ENCODE measurements at regions not wholly inside any gene's neighbourhood (a gene's known extent, or its start where the extent isn't known, plus 50 kb on each side); places are given as distances from the start of the nearest gene placed in this dataset.

DNA sequence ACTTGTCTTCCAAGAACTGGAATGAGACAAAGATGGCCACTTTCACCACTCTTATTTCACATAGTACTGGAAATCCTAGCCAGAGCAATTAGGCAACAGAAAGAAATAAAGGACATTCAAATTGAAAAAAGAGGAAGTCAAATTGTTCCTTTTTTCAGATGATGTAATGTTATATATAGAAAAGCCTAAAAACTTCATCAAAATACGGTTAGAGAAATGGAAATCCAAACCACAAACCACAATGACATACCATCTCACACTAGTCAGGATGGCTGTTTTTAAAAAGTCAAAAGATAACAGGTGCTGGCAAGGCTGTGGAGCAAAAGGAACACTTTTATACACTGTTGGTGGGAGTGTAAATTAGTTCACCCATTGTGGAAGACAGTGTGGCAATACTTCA is 113.3 kb upstream of the SPRY2 start:
- no peak for DNase-seq

- no peak for DNase-seq
Measured at GRCh38 chr13:80452279-80452678, 111.4 kb upstream of the SPRY2 start.

GRCh38 chr13:80451641-80452040 is 110.7 kb upstream of the SPRY2 start:
- no peak for DNase-seq

- no peak for DNase-seq
Measured at GRCh38 chr13:80450386-80450785, 109.5 kb upstream of the SPRY2 start.

DNA sequence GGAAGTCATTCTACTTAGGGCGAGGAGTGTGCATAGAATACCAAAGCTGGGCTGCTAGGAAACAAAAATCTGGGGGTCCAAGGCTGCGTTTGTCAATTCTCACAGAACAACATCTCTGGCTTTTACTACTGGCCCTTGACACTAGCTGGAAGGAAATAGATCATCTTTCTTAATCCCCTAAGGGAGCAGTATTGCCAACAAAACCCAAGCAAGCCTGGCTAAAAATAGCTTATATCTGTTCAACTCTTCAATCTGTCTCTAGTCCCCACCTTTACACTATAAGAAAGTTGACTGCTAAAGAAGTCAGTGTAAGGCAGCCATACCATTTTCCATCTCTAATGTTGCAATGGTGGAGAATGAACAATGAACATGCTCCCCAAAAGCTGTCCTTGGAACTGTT is 107.8 kb upstream of the SPRY2 start:
- no peak for DNase-seq

- DNase-seq = no peak
Measured at GRCh38 chr13:80447747-80448146, 106.8 kb upstream of the SPRY2 start.

DNA sequence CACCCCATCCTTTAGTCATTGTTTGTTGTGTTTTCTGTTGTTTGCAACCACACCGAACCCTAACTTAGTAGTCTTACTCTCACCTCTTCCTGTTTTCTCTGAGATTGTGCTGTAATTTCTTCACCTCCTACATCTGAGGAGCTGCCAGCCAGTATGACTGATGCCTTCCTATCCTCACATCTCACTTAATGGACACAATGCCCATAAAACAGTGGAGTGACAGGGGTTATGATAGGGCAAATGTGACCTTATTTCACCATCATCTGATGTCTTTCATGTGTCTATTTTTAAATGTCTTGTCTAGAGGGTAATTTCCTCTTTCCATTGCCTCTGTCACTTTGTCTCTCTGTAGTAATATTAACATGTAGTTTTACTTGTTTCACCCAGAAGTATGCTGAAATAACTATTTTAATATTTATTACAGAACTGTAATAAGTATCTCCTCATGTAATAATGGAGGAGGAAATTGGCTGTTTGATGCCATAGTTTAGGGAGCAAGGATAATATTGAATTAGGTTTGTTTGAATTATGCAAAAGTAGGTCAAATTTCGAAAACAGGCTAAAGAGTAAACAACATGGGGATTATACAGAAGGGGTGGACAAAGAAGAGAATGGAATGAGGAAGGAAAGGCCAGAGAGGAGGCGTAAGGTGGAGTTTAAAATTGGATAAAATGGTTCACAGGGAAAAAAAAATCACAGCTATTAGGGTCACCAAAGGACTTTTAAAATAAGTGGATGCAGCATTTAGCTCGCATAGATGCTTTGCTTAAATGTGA is 103.5 kb upstream of the SPRY2 start:
- DNase-seq = no peak

DNA sequence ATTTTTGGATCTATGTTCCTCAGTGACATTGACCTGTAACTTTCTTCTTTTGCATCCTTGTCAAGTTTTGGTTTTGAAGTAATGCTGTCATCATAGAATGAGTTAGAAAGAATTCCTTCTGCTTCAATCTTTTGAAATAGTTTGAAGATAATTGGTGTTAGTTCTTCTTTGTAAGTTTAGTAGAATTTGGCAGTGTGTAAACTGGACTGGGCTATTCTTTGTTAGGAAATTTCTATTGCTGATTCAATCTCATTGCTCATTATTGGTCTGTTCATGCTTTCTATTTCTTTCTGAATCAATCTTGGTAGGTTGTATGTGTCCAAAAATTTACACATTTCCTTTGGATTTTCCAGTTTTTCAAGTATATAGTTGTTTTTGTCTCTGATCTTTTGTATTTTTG is 101.7 kb upstream of the SPRY2 start:
- DNase-seq = no peak

DNA sequence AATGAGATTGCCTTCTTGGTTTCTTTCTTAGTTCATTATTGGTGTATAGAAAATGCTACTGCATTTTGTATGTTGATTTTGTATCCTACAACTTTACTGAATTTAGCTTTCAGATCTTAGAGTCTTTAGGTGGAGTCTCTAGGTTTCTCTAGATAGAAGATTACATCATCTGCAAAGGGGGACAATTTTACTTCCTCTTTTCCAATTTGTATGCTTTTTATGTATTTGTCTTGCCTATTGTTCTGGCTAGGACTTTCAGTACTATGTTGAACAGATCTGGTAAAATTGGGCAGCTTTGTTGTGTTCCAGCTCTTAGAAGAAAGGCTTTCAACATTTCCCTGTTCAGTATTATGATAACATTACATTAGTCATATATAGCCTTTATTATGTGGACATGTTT is 101.0 kb upstream of the SPRY2 start:
- DNase-seq = no peak

DNA sequence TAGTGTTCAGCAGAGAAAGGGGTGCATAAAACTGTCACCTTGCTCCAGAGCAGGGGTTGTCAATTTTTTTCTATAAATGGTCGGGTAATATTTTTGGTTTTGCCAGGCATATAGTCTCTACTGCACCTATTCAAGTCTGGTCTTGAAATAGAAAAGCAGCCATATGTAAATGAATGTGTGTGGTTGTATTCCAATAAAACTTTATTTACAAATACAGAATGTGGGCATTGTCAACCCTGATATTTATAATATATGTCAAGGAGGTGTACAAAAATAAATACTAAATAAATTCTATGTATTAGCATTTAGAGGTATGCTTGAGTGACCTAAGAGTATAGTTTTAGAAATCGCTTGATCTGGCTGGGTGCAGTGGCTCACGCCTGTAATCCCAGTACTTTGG is 97.6 kb upstream of the SPRY2 start:
- no peak for DNase-seq

DNA sequence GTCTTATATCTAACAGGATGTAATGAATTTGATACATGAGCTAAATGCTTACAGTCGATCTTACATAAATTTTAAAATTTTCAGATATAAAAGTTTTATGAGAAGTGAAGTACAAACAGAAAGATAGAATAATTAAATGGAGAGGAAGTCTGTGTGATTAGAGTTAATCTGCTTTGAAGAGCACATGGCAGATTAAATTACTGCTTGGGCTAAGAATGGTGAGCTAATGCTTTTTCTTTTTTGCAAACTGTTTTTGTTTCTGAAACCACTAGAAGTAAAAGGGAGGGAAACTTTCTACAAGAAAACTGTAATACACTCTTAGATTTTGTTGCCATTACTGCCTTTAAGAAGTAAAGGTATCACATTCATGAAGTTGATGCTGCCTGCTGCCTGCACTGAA is 96.3 kb upstream of the SPRY2 start:
- DNase-seq = no peak

DNA sequence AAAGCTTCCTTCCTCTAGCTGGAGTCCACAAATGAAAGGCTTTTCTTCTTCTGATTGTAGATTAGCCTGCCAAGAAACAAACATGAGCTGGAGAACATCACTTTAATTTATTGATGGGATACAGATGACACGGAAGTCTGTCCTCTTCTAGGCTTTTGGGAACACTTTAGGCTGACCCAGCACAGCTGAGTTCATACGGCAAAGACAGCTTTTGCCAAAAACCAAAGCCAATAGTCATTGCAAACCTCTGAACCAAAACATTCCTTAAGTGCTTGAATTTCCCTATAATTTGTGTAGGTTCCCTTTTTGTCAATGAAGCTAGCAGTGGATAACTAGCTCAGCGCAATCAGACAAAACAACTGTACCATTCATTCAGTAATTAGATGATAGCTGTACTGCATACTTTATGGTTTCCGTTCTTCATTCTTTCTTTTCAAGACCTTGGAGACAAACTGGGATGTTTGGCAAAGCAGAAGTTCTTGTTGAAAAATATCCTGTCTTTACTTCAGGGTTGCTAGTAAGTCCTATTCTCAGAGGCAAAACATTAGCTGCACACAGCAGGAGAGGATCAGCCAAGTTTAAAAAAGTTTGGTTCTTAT is 95.7 kb upstream of the SPRY2 start:
- no peak for DNase-seq

- no peak for DNase-seq
Measured at GRCh38 chr13:80430561-80430960, 89.6 kb upstream of the SPRY2 start.

- no peak for DNase-seq
Measured at GRCh38 chr13:80428349-80429096, 87.6 kb upstream of the SPRY2 start.

DNA sequence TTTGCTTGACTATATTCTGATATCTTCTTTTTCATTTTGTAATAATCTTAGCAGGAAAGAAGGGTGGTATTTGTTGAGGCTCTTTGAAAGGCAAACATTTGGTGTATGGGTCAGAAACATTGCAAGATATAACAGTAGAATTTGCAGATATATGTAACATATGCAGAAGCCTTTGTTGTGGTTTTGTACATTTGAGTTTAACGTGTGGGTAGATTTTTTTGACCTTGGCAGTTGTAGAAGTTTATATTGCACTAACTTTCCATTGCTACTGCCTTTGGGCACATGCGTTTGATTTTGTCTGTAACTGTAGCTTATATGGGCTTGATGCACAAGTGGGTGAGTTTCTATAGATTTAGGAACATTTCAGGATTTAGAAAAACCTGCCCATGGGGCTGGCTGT is 78.5 kb upstream of the SPRY2 start:
- DNase-seq = no peak

- no peak for DNase-seq
Measured at GRCh38 chr13:80413611-80414010, 72.7 kb upstream of the SPRY2 start.

GRCh38 chr13:80408270-80408669 is 67.3 kb upstream of the SPRY2 start:
- no peak for DNase-seq

DNA sequence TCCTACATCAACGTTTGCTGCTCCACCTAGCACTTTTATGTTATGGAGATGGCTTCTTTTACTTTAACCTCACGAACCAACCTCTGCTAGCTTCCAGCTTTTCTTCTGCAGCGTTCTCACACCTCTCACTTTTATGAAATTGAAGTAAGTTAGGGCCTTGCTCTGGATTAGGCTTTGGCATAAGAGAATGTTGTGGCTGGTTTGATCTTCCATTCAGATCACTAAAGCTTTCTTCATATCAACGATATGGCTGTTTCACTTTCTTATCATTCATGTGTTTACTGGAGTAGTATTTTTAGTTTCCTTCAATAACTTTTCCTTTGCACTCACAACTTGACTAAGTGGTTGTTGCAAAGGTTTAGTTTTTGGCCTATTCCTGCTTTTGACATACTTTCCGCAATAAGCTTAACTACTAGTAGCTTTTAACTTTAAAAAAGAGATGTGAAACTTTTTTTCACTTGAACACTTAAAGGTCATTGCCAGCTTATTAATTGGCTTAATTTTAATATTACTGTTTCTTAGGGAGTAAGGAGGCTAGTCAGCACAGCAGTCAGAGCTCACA is 60.0 kb upstream of the SPRY2 start:
- DNase-seq = no peak

- no peak for DNase-seq
Measured at GRCh38 chr13:80400164-80400864, 59.4 kb upstream of the SPRY2 start.

- DNase-seq = no peak
Measured at GRCh38 chr13:80399340-80400163, 58.6 kb upstream of the SPRY2 start.
